ENCODE measurements at regions not wholly inside any gene's neighbourhood (a gene's known extent, or its start where the extent isn't known, plus 50 kb on each side); places are given as distances from the start of the nearest gene placed in this dataset.

DNA sequence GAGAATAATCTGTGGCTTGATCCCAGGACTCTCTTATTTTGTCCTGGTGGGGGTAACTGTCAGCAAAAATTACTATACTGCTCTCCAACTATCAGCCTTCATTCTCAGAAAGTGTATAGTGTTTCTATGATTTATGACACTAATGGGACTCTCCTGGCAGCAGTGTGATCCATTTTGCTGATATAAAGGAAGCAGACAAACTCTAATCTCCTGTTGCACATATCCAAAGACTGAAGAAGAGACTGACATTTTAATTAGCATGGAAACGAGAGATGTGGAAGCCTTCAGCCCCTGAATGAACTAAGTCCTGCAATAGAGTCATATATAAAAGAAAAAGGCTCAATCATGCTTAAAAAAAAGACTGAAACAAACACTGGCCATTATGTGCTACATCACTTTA lies 127.8 kb upstream of the SSTR1 start:
- TF ChIP-seq POLR2A (IDR thresholded peaks at IDR 0.05) = no peak
- TF ChIP-seq, protein P1, sequence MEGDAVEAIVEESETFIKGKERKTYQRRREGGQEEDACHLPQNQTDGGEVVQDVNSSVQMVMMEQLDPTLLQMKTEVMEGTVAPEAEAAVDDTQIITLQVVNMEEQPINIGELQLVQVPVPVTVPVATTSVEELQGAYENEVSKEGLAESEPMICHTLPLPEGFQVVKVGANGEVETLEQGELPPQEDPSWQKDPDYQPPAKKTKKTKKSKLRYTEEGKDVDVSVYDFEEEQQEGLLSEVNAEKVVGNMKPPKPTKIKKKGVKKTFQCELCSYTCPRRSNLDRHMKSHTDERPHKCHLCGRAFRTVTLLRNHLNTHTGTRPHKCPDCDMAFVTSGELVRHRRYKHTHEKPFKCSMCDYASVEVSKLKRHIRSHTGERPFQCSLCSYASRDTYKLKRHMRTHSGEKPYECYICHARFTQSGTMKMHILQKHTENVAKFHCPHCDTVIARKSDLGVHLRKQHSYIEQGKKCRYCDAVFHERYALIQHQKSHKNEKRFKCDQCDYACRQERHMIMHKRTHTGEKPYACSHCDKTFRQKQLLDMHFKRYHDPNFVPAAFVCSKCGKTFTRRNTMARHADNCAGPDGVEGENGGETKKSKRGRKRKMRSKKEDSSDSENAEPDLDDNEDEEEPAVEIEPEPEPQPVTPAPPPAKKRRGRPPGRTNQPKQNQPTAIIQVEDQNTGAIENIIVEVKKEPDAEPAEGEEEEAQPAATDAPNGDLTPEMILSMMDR (IDR thresholded peaks at IDR 0.05) = no peak
